Peyer's patch (tissue), 4 donors: ENCODE measurements at regions not wholly inside any gene's neighbourhood (a gene's known extent, or its start where the extent isn't known, plus 50 kb on each side); places are given as distances from the start of the nearest gene placed in this dataset.

ENCODE experiments used
- DNase-seq, 3 donors: peaks; one replicate each; pipeline ENCODE4 v3.0.0-alpha.2; 2017 to 2019
- H3K27ac ChIP-seq, 4 donors: fragments of 200-600 bp; sonication (generic); one replicate each; pipeline ENCODE4 v1.5.1; 2016 to 2019
- H3K27me3 ChIP-seq, 2 donors: fragments of 200-600 bp; sonication (generic); one replicate each; pipeline ENCODE4 v1.5.1; 2019
- H3K36me3 ChIP-seq, 3 donors: fragments of 200-600 bp; sonication (generic); one replicate each; pipeline ENCODE4 v1.5.1; 2016 to 2019
- H3K4me1 ChIP-seq, 4 donors: fragments of 200-600 bp; sonication (generic); one replicate each; pipeline ENCODE4 v1.5.1; 2016 to 2019
- H3K4me3 ChIP-seq, 4 donors: fragments of 200-600 bp; sonication (generic); 1 replicate in 3 of 4; 2 replicates in 1 of 4; pipeline ENCODE4 v1.5.1; 2016 to 2019; ENCODE audit warnings: mild to moderate bottlenecking in 1 of 4
- H3K9me3 ChIP-seq, 4 donors: fragments of 200-600 bp; sonication (generic); one replicate each; pipeline ENCODE4 v1.5.1; 2016 to 2019; ENCODE audit warnings: mild to moderate bottlenecking in 1 of 4
- CTCF ChIP-seq, 6 experiments: fragments of 450-650 bp in 4 of 6; fragments of 200-600 bp in 2 of 6; sonication (generic) in 1 of 6; IDR thresholded peaks; one replicate each; pipeline ENCODE4 v1.5.1; 2017 to 2019; ENCODE audit warnings: antibody characterized with exemption in 6 of 6, mild to moderate bottlenecking in 3 of 6, moderate library complexity in 1 of 6
- POLR2A ChIP-seq, 2 donors: fragments of 450-650 bp; IDR thresholded peaks; one replicate each; pipeline ENCODE4 v1.5.1; 2017; ENCODE audit warnings: antibody characterized with exemption in 2 of 2, mild to moderate bottlenecking in 2 of 2, moderate library complexity in 2 of 2

- H3K27ac ChIP-seq = no peak overlapping the region
- H3K9me3 ChIP-seq = no peaks in the 10 kb centered on the region
- no peak for TF ChIP-seq CTCF (IDR thresholded peaks at IDR 0.05)
- TF ChIP-seq POLR2A (IDR thresholded peaks at IDR 0.05) = no peak
- H3K4me1 ChIP-seq = no peaks in the 10 kb centered on the region
- DNase-seq = no peak
- H3K36me3 ChIP-seq = no peaks in the 10 kb centered on the region
- no peak overlapping the region for H3K4me3 ChIP-seq
- H3K27me3 ChIP-seq = no peaks in the 10 kb centered on the region
Measured at GRCh38 chr4:41433361-41433760, 104.6 kb upstream of the LIMCH1 start.

GRCh38 chr4:41435510-41435909 is 102.4 kb upstream of the LIMCH1 start:
- Histone ChIP-seq H3K27ac (no peak overlapping the region), H3K27me3 (no peaks in the 10 kb centered on the region), H3K36me3 (no peaks in the 10 kb centered on the region), H3K4me1 (no peaks in the 10 kb centered on the region), H3K4me3 (no peak overlapping the region), H3K9me3 (no peaks in the 10 kb centered on the region)
- no peak for TF ChIP-seq CTCF (IDR thresholded peaks at IDR 0.05)
- TF ChIP-seq POLR2A (IDR thresholded peaks at IDR 0.05) = no peak
- no peak for DNase-seq

- no peaks in the 10 kb centered on the region for H3K36me3 ChIP-seq
- no peak for DNase-seq
- TF ChIP-seq CTCF (IDR thresholded peaks at IDR 0.05) (no peak), POLR2A (IDR thresholded peaks at IDR 0.05) (no peak)
- no peak overlapping the region for H3K4me3 ChIP-seq
- no peak overlapping the region for H3K27ac ChIP-seq
- no peaks in the 10 kb centered on the region for H3K9me3 ChIP-seq
- no peaks in the 10 kb centered on the region for H3K27me3 ChIP-seq
- no peaks in the 10 kb centered on the region for H3K4me1 ChIP-seq
Measured at GRCh38 chr4:41436419-41436818, 101.5 kb upstream of the LIMCH1 start.

- H3K36me3 ChIP-seq = no peaks in the 10 kb centered on the region
- no peaks in the 10 kb centered on the region for H3K27me3 ChIP-seq
- TF ChIP-seq CTCF (IDR thresholded peaks at IDR 0.05) (no peak), POLR2A (IDR thresholded peaks at IDR 0.05) (no peak)
- no peaks in the 10 kb centered on the region for H3K9me3 ChIP-seq
- H3K4me3 ChIP-seq = no peak overlapping the region
- no peaks in the 10 kb centered on the region for H3K4me1 ChIP-seq
- DNase-seq = no peak
- no peak overlapping the region for H3K27ac ChIP-seq
Measured at GRCh38 chr4:41437111-41437536, 100.8 kb upstream of the LIMCH1 start.

GRCh38 chr4:41438931-41439297 is 99.0 kb upstream of the LIMCH1 start:
- no peaks in the 10 kb centered on the region for H3K4me1 ChIP-seq
- TF ChIP-seq POLR2A (IDR thresholded peaks at IDR 0.05) (no peak), CTCF (IDR thresholded peaks at IDR 0.05) (no peak)
- H3K9me3 ChIP-seq = no peaks in the 10 kb centered on the region
- DNase-seq = no peak
- no peaks in the 10 kb centered on the region for H3K36me3 ChIP-seq
- no peak overlapping the region for H3K27ac ChIP-seq
- H3K27me3 ChIP-seq = no peaks in the 10 kb centered on the region
- H3K4me3 ChIP-seq = no peak overlapping the region

GRCh38 chr4:41442810-41443209 is 95.1 kb upstream of the LIMCH1 start:
- Histone ChIP-seq H3K27ac (no peak overlapping the region), H3K27me3 (no peaks in the 10 kb centered on the region), H3K36me3 (no peaks in the 10 kb centered on the region), H3K4me1 (no peaks in the 10 kb centered on the region), H3K9me3 (no peaks in the 10 kb centered on the region), H3K4me3 (no peak overlapping the region)
- DNase-seq = no peak
- no peak for TF ChIP-seq POLR2A (IDR thresholded peaks at IDR 0.05)
- no peak for TF ChIP-seq CTCF (IDR thresholded peaks at IDR 0.05)
